ENCODE measurements at regions not wholly inside any gene's neighbourhood (a gene's known extent, or its start where the extent isn't known, plus 50 kb on each side); places are given as distances from the start of the nearest gene placed in this dataset.

DNA sequence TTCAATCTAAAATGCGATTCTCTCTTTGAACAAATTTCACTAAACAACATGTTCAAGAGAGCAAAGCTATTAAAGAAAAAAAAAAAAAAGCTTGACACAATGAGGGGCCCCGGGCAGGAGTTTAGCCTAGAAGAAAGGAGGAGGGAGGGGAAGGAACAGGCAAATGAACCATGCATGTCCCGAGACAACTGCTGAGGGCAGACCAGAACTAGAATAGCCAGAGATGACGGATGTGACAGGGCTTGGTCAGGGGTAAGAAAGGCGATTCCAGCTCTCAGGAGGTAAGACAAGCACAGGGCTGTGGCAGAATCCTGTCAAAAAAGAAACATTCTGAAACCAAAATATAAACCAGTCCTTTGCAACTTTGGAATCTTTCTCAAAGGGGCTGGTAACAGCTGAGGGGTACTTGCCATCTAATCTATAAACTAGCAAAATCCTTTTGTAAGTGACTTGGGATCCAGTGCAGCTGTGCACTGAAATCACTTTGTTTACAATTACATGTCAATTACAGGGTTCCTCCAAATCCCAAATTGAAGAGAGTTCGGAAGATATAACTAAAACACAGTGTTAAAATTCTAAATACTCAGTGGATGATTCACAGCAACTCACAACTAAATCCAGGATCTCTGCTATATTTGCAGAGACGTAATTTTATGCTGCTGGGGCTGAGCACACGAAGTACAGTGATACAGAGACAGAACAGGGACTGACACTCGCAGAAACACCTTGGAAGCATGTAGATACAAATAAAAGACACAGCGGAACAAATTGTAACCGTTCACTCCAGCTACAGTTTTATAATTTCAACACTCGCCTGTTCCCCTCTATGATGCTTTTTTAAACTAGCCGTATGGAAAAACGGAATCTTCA lies 567.4 kb upstream of the ZFHX3 start:
- H3K79me2 ChIP-seq (ENCODE audit: insufficient read depth, low read length), result no peaks in the 10 kb centered on the region
- no peaks in the 10 kb centered on the region for H4K20me1 ChIP-seq (ENCODE audit: insufficient read depth, low read length)
- no peak overlapping the region for H3K4me3 ChIP-seq (replicated peaks in 1 of 3; ENCODE audit: insufficient read depth in 1 of 3, low read depth in 2 of 3, low read length in 3 of 3)
- no peak overlapping the region for H3K27ac ChIP-seq (ENCODE audit: extremely low read length, insufficient read depth, low read length)
- H3K36me3 ChIP-seq (replicated peaks in 1 of 2; ENCODE audit: control insufficient read depth in 1 of 2, insufficient read depth in 2 of 2, low read length in 2 of 2), result no peaks in the 10 kb centered on the region
- CTCF ChIA-PET (ENCODE audit: low intra/inter-chr PET ratio, low total read pairs), result no interaction called here
- BruUV-seq (replicated peaks), result no TSS peak
- 24% methylated on average over 14 of the region's 14 CpGs for WGBS (ENCODE audit: low lambda C conversion rate)
- H3K4me2 ChIP-seq (ENCODE audit: low read depth, low read length), result no peak overlapping the region
- no peaks in the 10 kb centered on the region for H3K9me3 ChIP-seq (ENCODE audit: low read length)
- TF ChIP-seq, protein P1, sequence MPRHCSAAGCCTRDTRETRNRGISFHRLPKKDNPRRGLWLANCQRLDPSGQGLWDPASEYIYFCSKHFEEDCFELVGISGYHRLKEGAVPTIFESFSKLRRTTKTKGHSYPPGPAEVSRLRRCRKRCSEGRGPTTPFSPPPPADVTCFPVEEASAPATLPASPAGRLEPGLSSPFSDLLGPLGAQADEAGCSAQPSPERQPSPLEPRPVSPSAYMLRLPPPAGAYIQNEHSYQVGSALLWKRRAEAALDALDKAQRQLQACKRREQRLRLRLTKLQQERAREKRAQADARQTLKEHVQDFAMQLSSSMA (CRISPR knock-in tag; IDR thresholded peaks at IDR 0.05), result no peak
- no peak for TF ChIP-seq ZZZ3 (CRISPR knock-in tag; IDR thresholded peaks at IDR 0.05; ENCODE audit: borderline replicate concordance)
- TF ChIP-seq ZNF333 (CRISPR knock-in tag; IDR thresholded peaks at IDR 0.05; ENCODE audit: borderline replicate concordance), result no peak
- no peak for TF ChIP-seq ZNF740 (CRISPR knock-in tag; IDR thresholded peaks at IDR 0.05)
- TF ChIP-seq ZNF772 (CRISPR knock-in tag; IDR thresholded peaks at IDR 0.05), result no peak
- TF ChIP-seq ZSCAN31 (CRISPR knock-in tag; IDR thresholded peaks at IDR 0.05; ENCODE audit: low read depth), result no peak
- TF ChIP-seq BATF2 (CRISPR knock-in tag; IDR thresholded peaks at IDR 0.05), result no peak
- TF ChIP-seq POLR2AphosphoS5 (IDR thresholded peaks at IDR 0.05; ENCODE audit: low read depth, low read length), result no peak
- no peaks in the 10 kb centered on the region for H3K4me1 ChIP-seq (ENCODE audit: insufficient read depth, low read length)
- peaks cover 0 to 46% of the 10 kb centered on the region in 2 experiments; a peak in 4 of 5 replicates for H3K27me3 ChIP-seq (ENCODE audit: control insufficient read depth in 1 of 2, insufficient read depth in 2 of 2, low read length in 2 of 2)
- no peak overlapping the region for H2AFZ ChIP-seq (ENCODE audit: low read length)
- no peak for DNase-seq (ENCODE audit: low spot score)
- no peak for FAIRE-seq
- in situ Hi-C loops (cut with HindIII; ENCODE audit: extremely low pct_ligation_motif_present, low pct_unique_long_range_greater_than_20kb) (no loop called here), intact Hi-C loops (cut with micrococcal nuclease; ENCODE audit: unreplicated experiment) (no loop called here)
- no peak overlapping the region for H3K9ac ChIP-seq (ENCODE audit: insufficient read depth, low read depth, low read length)
- no peak for ATAC-seq
- POLR2A ChIA-PET, result no interaction called here

Data from HepG2 (cell line).